AG09319 (cell line): ENCODE measurements at regions not wholly inside any gene's neighbourhood (a gene's known extent, or its start where the extent isn't known, plus 50 kb on each side); places are given as distances from the start of the nearest gene placed in this dataset.
"Not testable (repeated sequence)": the region's sequence is repeated elsewhere in the genome, so short reads cannot be mapped to it uniquely, and the experiment has no call there.

Experiments used
- DNase-seq: peaks from one replicate; pipeline ENCODE4 v3.0.0-alpha.2; 2010; ENCODE audit warnings: low read depth; ENCODE audit errors: extremely low read depth
- CTCF ChIP-seq: IDR thresholded peaks from 2 replicates; pipeline ENCODE4 v1.5.1; 2011; ENCODE audit warnings: low read depth, mild to moderate bottlenecking, inconsistent platforms, low read length, moderate library complexity

- DNase-seq = not testable (repeated sequence)
Observed at GRCh38 chr16:29169295-29169994, 184.6 kb downstream of the LAT start.

GRCh38 chr16:29168515-29169259 lies 183.8 kb downstream of the LAT start:
- DNase-seq = not testable (repeated sequence)

- DNase-seq = not testable (repeated sequence)
Observed at GRCh38 chr16:29164442-29165089, 179.7 kb downstream of the LAT start.

GRCh38 chr16:29160171-29160570 lies 175.3 kb downstream of the LAT start:
- DNase-seq = not testable (repeated sequence)

- not testable (repeated sequence) for DNase-seq
Observed at GRCh38 chr16:29159603-29160002, 174.8 kb downstream of the LAT start.

- DNase-seq = no peak
- TF ChIP-seq CTCF = no peak
Observed at GRCh38 chr16:29158785-29159184, 173.9 kb downstream of the LAT start.

GRCh38 chr16:29158031-29158784 lies 173.4 kb downstream of the LAT start:
- DNase-seq = not testable (repeated sequence)

- DNase-seq = peak; percentile 91
Observed at GRCh38 chr16:29157051-29157923, 172.4 kb downstream of the LAT start.

- no peak for TF ChIP-seq CTCF
- DNase-seq = no peak
Observed at GRCh38 chr16:29156511-29156910, 171.7 kb downstream of the LAT start.

- DNase-seq = not testable (repeated sequence)
Observed at GRCh38 chr16:29155866-29156200, 171.0 kb downstream of the LAT start.

- DNase-seq = not testable (repeated sequence)
Observed at GRCh38 chr16:29155131-29155865, 170.4 kb downstream of the LAT start.
